ENCODE measurements at regions not wholly inside any gene's neighbourhood (a gene's known extent, or its start where the extent isn't known, plus 50 kb on each side); places are given as distances from the start of the nearest gene placed in this dataset.

DNA sequence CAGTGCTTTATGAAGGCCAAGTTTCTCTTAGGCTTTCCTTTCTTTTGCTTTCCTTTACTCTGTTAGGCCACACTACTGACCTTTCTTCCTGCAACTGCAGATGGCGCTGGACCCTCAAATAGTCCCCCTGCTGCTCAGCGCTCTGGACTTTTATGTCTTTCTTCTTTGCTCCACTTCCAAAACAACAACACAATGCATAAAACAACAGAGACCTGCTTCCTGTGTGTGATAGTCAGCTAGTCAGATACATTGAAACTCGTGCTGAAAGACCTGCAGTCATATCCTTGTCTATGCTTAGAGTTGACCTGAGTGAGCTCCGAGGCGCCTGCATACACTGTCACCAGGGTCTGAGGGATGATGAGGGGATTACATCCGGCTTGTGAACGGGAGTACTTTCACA is 108.9 kb upstream of the TEX13D start:
- H3K4me1 Mint-ChIP-seq: peaks cover 33% of the 10 kb centered on the region
- ATAC-seq (no peak), DNase-seq (no peak)
- H3K27me3 Mint-ChIP-seq: no peaks in the 10 kb centered on the region
- H3K27ac Mint-ChIP-seq: peak overlapping the region; percentile 14
- no peaks in the 10 kb centered on the region for H3K9me3 ChIP-seq (ENCODE audit: control insufficient read depth, low read length, poor library complexity, severe bottlenecking)
- H3K4me3 Mint-ChIP-seq: peak overlapping the region; percentile 39
- H3K36me3 Mint-ChIP-seq (ENCODE audit: low read depth): no peaks in the 10 kb centered on the region

DNA sequence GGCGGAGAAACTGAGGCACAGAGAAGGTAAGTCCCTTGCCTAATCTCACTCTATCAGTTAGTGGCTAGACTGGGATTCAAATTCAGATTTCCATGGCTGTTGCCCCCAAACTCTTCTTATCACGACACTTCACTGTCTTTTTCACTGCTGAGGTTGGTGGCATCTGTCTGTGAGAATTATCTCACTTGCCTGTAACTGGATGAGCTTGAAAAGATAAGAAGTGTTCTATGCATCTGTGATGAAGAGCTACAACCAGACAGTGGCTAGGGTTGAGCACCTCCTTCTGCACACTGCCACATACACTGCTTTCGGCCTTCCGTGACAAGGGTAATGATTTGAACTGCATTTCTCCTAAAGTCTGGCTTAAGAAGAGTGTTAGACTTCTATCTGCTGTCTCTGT is 107.9 kb upstream of the TEX13D start:
- DNase-seq: no peak
- Mint-ChIP-seq H3K27me3 (no peaks in the 10 kb centered on the region), H3K27ac (no peak overlapping the region), H3K4me3 (no peak overlapping the region), H3K36me3 (ENCODE audit: low read depth) (no peaks in the 10 kb centered on the region), H3K4me1 (peaks cover 25% of the 10 kb centered on the region)
- H3K9me3 ChIP-seq (ENCODE audit: control insufficient read depth, low read length, poor library complexity, severe bottlenecking): no peaks in the 10 kb centered on the region
- no peak for ATAC-seq

DNA sequence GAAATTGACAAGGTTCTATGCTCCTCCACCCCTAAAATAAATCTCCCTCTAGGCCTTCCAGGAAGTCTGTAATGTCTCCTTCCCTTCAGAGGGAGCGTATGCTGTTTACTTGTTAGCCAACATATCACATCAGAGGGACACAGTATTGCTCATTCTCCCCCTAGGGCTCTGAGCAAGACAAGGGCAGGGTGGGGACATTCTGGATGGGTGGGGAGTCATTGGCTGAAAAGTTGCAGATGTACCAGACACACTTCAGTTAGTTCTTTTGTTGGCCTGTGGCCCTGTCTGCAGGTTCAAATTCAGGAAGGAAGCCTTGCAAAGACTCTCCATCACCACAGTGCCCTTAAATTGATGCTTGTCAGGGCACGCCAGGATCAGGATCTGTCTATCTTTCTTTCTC is 106.3 kb upstream of the TEX13D start:
- no peaks in the 10 kb centered on the region for H3K36me3 Mint-ChIP-seq (ENCODE audit: low read depth)
- no peak for ATAC-seq
- no peaks in the 10 kb centered on the region for H3K27me3 Mint-ChIP-seq
- H3K9me3 ChIP-seq (ENCODE audit: control insufficient read depth, low read length, poor library complexity, severe bottlenecking): no peaks in the 10 kb centered on the region
- peaks cover 18% of the 10 kb centered on the region for H3K4me1 Mint-ChIP-seq
- no peak overlapping the region for H3K27ac Mint-ChIP-seq
- H3K4me3 Mint-ChIP-seq: no peak overlapping the region
- no peak for DNase-seq

DNA sequence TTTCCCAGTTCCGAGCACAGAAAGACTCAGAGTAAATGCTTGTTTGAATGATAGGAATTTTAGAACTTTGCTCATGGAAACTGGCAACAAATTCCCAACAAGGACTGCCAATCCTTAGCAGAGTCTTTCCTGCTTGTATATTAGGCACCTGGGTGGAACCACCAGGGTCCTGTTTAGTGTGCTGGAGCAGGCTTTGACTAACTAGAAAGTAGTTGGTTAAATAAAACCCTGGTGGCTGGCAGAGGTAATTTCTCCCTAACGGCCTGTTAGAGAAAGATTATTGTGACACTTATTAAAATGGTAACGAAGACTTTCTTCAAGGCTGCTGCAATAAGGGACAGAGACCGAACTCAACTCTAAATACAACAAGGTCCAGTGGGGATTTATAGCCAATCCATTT is 103.6 kb upstream of the TEX13D start:
- no peak for ATAC-seq
- H3K27me3 Mint-ChIP-seq: no peaks in the 10 kb centered on the region
- no peaks in the 10 kb centered on the region for H3K36me3 Mint-ChIP-seq (ENCODE audit: low read depth)
- H3K4me1 Mint-ChIP-seq: peaks cover 5% of the 10 kb centered on the region
- no peak overlapping the region for H3K27ac Mint-ChIP-seq
- no peak for DNase-seq
- H3K9me3 ChIP-seq (ENCODE audit: control insufficient read depth, low read length, poor library complexity, severe bottlenecking): no peaks in the 10 kb centered on the region
- H3K4me3 Mint-ChIP-seq: no peak overlapping the region

DNA sequence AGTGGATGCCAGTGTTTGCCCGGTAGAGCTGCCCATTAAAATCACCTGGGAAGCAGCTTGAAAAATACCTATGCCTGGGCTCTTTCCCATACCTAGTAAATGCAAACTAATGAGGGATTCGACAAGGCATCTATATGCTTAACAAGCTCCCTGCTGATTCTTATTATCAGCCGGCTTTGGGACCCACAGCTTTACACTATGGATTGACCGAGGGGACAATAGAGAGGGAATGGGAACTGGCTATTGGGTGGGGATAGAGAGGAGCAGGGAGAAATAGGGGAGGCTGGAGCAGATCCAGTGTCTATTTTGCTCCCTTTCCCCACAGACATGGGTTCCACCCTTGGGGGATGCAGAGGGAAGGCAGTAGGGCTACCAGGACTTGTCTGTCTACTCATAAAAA is 103.1 kb upstream of the TEX13D start:
- no peak for ATAC-seq
- no peaks in the 10 kb centered on the region for H3K9me3 ChIP-seq (ENCODE audit: control insufficient read depth, low read length, poor library complexity, severe bottlenecking)
- Mint-ChIP-seq H3K4me1 (peaks cover 5% of the 10 kb centered on the region), H3K4me3 (no peak overlapping the region), H3K36me3 (ENCODE audit: low read depth) (no peaks in the 10 kb centered on the region), H3K27me3 (no peaks in the 10 kb centered on the region), H3K27ac (no peak overlapping the region)
- DNase-seq: no peak

DNA sequence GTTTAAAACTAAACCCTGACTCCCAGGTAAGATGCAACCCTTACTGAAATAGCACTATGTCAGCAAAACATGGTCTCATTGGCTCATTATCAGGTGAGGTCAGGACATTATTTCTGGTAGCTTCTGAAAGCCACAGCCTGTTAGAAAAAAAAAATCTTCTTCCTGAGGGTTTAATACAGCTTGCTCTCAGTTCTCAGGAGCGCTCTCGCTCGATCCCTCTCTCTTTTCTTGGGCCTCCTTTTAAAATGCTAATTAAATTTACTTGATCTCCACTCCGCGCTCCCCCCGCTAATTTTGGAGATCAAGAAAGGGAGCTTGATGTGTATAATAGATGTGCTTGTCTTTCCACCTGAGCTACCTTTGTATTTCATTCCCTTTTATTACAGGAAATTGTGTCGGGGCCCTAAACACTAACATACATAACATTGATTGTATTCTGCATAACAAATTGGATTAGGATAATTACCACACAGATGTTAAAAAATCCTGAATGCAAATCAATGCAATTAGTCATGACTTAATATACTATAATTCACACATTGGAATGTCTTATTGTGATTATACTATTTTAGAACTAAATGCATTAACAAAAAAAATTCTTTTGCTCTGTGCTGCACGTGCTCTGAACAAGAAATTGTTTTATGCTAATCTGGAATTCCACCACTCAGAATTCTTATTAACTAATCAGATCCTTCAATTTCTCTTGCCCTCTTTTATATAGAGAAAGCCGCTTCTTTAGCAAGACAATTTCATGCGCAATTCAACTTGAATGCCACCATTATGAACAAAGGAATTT is 101.6 kb upstream of the TEX13D start:
- Mint-ChIP-seq H3K36me3 (ENCODE audit: low read depth) (no peaks in the 10 kb centered on the region), H3K4me3 (no peak overlapping the region), H3K27me3 (no peaks in the 10 kb centered on the region), H3K27ac (no peak overlapping the region), H3K4me1 (peaks cover 5% of the 10 kb centered on the region)
- ATAC-seq (no peak), DNase-seq (no peak)
- no peaks in the 10 kb centered on the region for H3K9me3 ChIP-seq (ENCODE audit: control insufficient read depth, low read length, poor library complexity, severe bottlenecking)

DNA sequence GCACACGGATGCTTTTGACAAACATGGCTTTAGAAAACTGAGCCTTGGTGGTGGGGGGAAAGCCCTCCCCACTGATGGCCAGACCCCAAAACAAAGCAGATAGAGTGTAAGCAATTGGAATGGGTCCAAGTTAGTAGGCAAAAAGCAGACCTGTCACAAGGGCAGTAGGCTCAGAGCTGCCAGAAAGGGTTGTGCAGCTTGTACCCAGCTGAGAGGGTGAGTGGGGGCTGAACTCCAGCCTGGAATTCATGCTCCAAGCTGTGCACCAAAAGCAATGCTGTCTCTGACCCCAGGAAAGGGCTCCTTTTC is 101.1 kb upstream of the TEX13D start:
- no peak overlapping the region for H3K4me3 Mint-ChIP-seq
- H3K36me3 Mint-ChIP-seq (ENCODE audit: low read depth): no peaks in the 10 kb centered on the region
- DNase-seq (no peak), ATAC-seq (no peak)
- no peaks in the 10 kb centered on the region for H3K9me3 ChIP-seq (ENCODE audit: control insufficient read depth, low read length, poor library complexity, severe bottlenecking)
- no peaks in the 10 kb centered on the region for H3K27me3 Mint-ChIP-seq
- H3K27ac Mint-ChIP-seq: no peak overlapping the region
- H3K4me1 Mint-ChIP-seq: peaks cover 4% of the 10 kb centered on the region

DNA sequence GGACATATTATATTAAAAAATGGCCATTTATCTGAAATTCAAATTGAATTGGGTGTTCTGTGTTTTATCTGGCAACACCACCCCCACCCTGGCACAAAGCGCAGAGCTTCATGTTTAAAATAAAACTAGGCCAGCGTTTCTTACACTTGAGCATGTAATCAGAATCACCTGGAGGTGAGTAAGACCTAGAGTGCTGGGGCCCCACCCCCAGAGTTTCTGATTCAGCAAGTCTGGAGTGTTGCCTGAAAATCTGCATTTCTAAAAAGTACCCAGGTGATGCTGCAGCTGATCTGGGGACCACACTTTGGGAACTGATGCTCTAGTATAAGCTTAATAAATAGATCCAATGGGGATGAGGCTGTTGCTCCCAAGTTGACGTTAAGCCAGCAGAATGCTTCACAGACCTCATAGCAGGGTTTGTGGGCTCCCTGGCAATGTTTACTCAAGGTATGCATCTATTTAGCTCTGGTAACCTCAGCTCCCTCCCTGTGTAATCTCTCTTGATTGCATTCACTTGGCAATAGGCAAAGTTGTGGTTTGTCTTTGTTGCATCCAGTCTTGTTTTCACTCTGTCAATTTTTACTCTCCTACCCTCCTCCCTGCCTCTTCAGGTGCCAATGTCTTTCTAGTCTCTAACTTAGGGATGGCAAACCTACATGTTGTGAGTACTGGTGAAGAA is 99.8 kb upstream of the TEX13D start:
- Mint-ChIP-seq H3K27ac (no peak overlapping the region), H3K36me3 (ENCODE audit: low read depth) (no peaks in the 10 kb centered on the region), H3K4me1 (peaks cover 4% of the 10 kb centered on the region), H3K4me3 (no peak overlapping the region), H3K27me3 (no peaks in the 10 kb centered on the region)
- no peaks in the 10 kb centered on the region for H3K9me3 ChIP-seq (ENCODE audit: control insufficient read depth, low read length, poor library complexity, severe bottlenecking)
- ATAC-seq (no peak), DNase-seq (no peak)

DNA sequence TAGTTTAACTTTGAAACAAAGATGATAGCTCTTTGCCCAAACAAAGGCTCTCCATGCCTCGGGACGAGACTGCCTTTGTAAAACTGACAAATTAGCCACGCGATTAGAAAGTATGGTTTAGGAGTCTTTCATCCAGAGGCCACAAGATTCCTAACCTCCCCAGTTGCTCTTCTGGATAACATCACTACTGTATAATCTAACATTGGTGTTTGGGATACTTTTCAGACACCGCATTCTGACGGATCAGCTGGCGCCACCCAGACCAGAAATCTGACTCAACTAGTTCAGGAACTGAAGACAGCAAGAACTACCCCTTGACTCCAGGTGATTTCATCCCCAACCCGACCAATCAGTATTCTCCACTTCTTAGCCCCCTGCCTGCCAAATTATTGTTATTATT is 98.1 kb upstream of the TEX13D start:
- Mint-ChIP-seq H3K4me3 (no peak overlapping the region), H3K27me3 (no peaks in the 10 kb centered on the region), H3K36me3 (ENCODE audit: low read depth) (no peaks in the 10 kb centered on the region), H3K4me1 (peaks cover 9% of the 10 kb centered on the region), H3K27ac (no peak overlapping the region)
- DNase-seq: no peak
- H3K9me3 ChIP-seq (ENCODE audit: control insufficient read depth, low read length, poor library complexity, severe bottlenecking): no peaks in the 10 kb centered on the region
- no peak for ATAC-seq

DNA sequence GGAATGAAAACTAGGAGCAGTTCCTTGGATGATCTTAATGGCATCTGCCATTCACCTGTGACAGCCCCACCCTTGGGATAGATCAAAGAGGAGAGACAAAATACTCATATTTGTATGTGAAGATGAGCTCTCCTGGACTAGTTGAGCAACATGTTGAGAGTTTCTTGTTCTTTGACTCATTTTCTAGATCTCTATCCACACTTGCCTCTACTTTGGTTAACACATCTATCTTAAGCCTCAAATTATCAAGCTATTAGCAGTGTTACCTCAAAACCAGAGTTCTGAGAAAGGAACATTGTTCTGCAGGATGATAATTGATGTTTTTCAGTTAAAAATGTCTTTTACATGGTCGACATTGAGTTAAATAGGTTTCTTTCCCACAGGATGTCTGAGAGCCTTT is 94.2 kb upstream of the TEX13D start:
- H3K4me1 Mint-ChIP-seq: peaks cover 16% of the 10 kb centered on the region
- ATAC-seq (no peak), DNase-seq (no peak)
- no peak overlapping the region for H3K4me3 Mint-ChIP-seq
- no peaks in the 10 kb centered on the region for H3K36me3 Mint-ChIP-seq (ENCODE audit: low read depth)
- H3K27ac Mint-ChIP-seq: peak overlapping the region; percentile 79
- H3K27me3 Mint-ChIP-seq: no peaks in the 10 kb centered on the region
- no peaks in the 10 kb centered on the region for H3K9me3 ChIP-seq (ENCODE audit: control insufficient read depth, low read length, poor library complexity, severe bottlenecking)

DNA sequence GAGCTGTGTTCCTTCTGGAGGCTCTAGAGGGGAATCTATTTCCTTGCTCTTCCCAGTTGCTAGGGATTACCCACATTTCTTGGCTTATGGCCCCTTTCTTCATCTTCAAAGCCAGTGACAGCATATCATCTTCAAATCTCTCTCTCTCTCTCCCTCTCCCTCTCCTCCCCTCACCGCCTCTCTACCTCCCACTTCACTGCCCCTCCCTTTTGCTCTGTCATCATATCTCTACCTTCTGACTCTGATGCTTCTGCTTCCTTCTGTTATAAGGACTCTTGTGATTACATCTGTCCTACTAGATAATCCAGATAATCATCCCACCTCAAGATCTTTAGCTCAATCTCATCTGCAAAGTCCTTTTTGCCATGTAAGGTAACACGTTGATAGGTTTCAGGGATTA is 93.1 kb upstream of the TEX13D start:
- Mint-ChIP-seq H3K27ac (peak overlapping the region; percentile 79), H3K36me3 (ENCODE audit: low read depth) (no peaks in the 10 kb centered on the region), H3K27me3 (no peaks in the 10 kb centered on the region), H3K4me1 (peaks cover 16% of the 10 kb centered on the region), H3K4me3 (peak overlapping the region; percentile 73)
- DNase-seq (no peak), ATAC-seq (peak; percentile 68)
- no peaks in the 10 kb centered on the region for H3K9me3 ChIP-seq (ENCODE audit: control insufficient read depth, low read length, poor library complexity, severe bottlenecking)

DNA sequence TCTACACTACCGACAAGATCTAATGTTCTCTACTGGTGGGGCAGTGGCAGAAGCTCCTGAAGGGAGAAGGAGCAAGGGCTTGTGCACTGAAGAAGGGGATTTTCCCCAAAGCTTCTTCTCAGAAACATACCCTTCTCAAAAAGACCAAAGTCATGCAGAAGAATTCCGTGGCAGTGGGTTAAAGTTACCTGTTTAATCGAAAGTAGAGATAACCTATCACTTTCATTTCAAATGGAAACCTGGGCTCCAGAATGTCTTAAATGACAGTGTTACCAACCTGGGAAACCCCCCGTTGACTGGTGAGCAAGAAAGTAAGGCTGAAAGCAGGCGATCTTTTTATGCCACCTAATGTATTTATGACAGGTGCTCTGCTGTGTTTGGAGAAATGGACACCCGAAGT is 92.5 kb upstream of the TEX13D start:
- no peaks in the 10 kb centered on the region for H3K9me3 ChIP-seq (ENCODE audit: control insufficient read depth, low read length, poor library complexity, severe bottlenecking)
- Mint-ChIP-seq H3K27me3 (no peaks in the 10 kb centered on the region), H3K4me3 (peak overlapping the region; percentile 73), H3K4me1 (peaks cover 16% of the 10 kb centered on the region), H3K36me3 (ENCODE audit: low read depth) (no peaks in the 10 kb centered on the region), H3K27ac (peak overlapping the region; percentile 79)
- peak in 1 of 3 donors; percentile 7 for DNase-seq
- peak; percentile 89 for ATAC-seq

DNA sequence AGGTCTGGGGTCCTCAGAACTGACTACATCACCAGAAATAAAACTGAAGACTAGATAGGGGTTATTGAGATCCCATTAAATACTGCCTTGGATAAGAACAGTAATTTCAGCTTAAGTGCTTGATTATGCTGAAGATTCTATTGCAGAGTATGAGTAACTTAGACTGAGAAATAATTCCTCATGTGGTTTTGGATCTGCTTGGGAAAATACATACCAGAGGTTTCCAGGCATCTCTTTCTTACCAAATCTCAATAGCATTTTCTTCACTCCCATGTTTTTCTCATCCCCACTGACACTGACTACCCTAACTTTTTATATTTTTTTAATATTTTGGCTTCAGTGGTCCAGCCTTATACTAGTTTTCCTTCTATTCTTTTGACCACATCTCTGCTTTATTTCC is 92.0 kb upstream of the TEX13D start:
- Mint-ChIP-seq H3K4me3 (peak overlapping the region; percentile 73), H3K4me1 (peaks cover 16% of the 10 kb centered on the region), H3K27ac (peak overlapping the region; percentile 79), H3K27me3 (no peaks in the 10 kb centered on the region), H3K36me3 (ENCODE audit: low read depth) (no peaks in the 10 kb centered on the region)
- ATAC-seq: no peak
- H3K9me3 ChIP-seq (ENCODE audit: control insufficient read depth, low read length, poor library complexity, severe bottlenecking): no peaks in the 10 kb centered on the region
- no peak for DNase-seq

DNA sequence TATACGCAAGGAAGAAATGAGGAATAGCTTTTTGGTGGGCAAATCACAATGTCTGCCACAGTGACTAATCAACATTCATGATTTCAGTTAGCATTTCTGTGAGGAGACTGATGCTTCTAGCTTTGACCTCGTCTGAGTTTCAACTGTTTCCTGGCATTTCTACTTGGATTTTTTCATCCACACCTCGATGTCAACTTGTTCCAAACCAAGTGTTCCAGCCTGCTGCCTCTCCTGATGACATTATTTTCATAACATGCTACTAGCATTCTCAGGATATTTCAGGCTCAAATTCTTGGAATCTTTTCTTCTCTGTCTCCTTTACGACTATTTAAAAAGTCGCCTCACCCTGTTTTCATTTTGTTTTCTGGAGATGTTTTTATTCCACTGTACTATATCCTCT is 90.3 kb upstream of the TEX13D start:
- ATAC-seq: no peak
- H3K27ac Mint-ChIP-seq: no peak overlapping the region
- no peaks in the 10 kb centered on the region for H3K27me3 Mint-ChIP-seq

More for the DNA sequence above, 90.3 kb upstream of the TEX13D start:
- H3K9me3 ChIP-seq (ENCODE audit: control insufficient read depth, low read length, poor library complexity, severe bottlenecking): no peaks in the 10 kb centered on the region
- Mint-ChIP-seq H3K36me3 (ENCODE audit: low read depth) (no peaks in the 10 kb centered on the region), H3K4me1 (peaks cover 14% of the 10 kb centered on the region), H3K4me3 (no peak overlapping the region)
- no peak for DNase-seq
